ENCODE measurements at regions not wholly inside any gene's neighbourhood (a gene's known extent, or its start where the extent isn't known, plus 50 kb on each side); places are given as distances from the start of the nearest gene placed in this dataset.
A peak's percentile ranks its signal among the peaks of the same experiment; 100 is the strongest.
"Not testable (repeated sequence)": the region's sequence is repeated elsewhere in the genome, so short reads cannot be mapped to it uniquely, and the experiment has no call there.

DNA sequence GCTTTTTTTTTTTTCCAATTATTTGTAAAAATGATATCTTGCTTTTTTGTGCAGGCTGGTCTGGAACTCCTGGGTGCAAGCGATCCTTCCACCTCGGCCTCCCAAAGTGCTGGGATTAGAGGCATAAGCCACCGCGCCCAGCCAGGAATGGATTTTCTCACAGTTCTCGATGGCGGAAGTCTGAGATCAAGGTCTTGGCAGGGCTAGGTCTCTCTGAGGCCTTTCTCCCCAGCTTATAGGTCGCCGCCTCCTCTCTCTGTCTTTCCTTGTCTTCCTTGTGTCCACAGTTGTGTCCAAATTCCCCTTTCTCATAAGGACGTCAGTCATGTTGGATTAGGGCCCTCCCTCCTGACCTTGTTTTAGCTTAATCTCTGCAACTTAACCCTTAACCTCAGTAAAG is 200.5 kb downstream of the UQCRFS1 start:
- DNase-seq (ENCODE audit: low read depth), result no peak

DNA sequence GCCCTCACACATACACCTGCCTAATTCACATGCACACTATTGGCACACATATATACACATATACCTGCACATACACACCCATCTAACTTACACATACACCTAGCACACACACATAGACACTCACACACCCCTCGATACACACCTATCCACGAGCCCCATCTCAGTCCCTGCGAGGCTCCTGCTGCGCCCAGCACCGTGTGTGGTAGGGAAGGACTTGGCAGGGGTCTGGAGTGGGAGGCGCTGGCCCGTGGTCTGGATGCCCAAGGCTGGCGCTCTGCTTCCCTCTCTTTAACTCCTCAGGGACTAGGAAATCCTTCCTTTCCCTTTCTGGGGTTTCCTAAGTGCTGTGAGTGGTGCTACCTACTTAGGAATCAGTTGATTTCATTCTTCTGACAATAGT is 202.7 kb downstream of the UQCRFS1 start:
- no peak for DNase-seq (ENCODE audit: low read depth)

DNA sequence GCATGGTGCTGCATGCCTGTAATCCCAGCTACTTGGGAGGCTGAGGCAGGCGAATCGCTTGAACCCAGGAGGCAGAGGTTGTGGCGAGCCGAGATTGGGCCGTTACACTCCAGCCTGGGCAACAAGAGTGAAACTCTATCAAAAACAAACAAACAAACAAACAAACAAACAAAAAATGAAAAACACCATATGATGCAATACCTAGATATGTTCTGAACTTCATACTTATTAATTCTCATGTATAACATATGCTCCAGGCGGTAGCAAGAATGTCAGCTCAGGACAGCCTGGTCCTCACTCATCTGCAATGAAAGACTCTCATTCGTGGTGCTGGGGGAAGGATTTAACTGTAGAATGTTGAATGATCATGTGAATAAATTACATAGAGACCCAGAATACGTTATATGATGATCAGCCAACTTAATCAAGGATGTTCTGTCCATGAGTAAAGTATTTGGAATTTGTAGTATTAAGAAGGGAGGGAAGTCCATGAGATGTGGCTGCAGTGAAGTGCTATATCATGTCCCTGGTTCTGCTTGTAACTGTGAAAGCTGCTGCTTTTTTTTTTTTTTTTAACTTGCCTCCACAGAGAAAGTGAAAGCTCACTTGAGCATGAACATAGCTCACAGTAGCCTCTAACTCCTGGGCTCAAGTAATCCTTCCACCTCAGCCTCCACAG is 206.8 kb downstream of the UQCRFS1 start:
- DNase-seq (ENCODE audit: low read depth), result peak; percentile 29

DNA sequence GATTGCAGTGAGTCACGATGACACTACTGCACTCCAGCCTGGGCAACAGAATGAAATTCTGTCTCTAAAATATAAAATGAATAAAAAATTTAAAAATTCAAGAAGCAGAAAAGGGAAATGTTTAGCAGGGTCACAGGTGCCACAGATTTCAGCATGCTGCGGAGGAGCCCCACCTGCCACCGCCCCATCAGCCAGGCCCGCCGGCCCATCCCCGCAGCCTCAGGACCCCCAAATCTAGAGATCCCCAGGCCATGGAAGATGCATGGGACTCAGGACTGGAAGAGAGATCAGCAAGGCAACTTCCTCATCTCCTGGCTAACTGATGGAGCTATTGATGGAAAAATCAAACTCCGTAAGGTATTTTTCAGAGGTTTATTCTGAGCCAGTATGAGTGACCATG is 208.2 kb downstream of the UQCRFS1 start:
- DNase-seq (ENCODE audit: low read depth), result no peak

DNA sequence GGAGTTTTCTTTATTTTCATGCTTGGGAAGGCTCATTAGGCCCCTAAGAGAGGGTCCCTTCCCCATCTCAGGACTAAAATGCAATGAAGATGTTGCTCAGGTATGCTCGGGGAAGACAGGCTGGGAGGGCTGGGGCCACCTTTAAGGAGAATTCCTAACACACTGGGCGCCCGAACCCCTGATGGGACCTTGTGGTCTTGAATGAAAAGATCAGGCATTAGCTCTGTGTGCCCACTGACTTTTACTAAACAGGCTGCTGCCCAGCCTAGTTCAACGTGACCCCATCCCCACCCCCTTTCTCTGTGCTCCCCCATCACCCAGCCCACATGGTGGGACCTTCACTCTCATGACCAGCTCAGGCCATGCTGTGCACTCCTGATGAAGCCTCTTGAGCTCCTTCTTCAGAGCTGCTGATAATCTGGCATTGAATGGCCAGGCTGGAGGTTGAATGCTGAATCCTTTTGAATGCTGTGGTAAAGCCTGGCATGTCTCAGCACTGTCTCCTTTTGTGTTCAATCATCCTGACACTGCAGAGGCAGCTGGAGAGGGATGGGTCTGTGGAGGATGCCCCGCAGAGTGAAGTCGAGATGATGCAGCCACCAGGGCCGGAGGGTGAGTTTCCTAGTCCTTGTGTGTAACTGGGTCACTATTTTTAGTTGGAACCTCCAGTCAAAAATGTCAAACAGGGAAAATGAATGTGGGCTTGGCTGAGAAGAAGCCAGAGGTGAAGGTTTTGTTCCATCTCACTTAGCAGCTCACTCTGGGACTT is 209.1 kb downstream of the UQCRFS1 start:
- DNase-seq (ENCODE audit: low read depth), result no peak

DNA sequence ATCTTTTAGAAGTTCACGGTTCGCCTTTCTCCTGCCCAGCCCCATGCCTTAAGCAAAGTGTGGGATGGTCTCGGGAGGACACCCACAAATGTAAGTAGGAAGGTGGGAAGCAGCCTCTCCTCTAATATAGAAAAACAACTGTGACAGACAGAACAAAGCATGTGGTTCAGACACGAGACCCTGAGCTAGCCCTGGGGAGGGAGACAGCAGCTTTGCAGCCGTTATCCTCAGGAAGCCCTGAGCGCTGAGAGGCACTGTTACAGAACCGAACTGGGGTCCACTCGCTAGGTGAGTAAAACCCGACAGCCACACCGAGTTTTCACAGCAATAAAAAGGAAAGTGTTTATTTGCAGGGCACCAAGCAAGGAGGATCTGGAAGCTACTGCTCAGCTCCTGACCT is 210.6 kb downstream of the UQCRFS1 start:
- DNase-seq (ENCODE audit: low read depth), result no peak

DNA sequence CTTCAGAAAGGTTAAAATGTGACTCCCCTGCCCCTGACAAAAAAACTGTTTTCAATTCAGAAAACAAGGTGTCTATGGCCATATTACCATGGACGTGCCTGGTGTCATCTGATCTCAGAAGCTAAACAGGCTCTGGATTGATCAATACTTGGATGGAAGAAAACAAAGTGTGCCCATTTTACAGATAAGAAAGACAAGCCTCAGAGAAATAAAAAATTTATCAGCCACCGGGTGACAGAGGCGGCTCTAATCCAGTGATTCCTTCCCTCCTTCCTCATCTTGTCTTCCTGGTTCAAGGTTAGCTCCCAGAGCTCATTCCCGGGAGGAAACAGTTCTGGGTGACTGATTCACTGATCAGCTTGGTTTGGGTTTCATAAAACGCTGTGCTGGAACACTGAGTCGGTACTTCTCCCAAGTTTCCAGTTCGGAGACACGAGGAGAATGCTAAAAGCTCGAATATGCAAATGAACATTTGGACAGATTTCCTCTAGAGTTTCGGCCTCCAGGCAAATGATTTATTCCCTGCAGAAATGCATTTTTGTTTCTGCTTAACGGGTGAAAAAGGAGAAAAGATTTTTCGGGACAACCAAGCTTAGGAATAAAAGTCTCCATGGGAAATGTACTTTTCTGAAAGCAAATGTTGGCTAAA is 211.2 kb downstream of the UQCRFS1 start:
- DNase-seq (ENCODE audit: low read depth), result no peak

DNA sequence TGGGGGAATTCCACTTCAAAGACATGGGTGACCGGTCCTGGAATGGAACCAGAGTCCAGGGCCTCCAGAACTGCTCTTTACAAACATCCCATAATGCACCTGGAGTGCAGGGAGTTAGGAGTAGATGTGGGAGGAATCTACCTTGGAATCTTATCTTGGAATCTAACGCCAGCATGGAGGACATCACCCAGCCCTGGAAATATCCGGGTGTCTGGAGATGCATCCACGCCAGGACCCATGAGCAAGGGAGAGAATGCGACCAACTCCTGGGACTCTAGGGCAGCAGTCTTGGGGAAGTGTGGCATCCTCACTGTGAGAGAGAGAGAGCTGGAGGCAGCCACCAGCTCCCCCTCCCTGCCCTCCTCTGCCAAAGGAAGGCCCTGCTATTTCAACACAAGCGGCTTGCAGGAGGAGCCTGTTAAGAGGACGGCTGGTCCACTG is 211.8 kb downstream of the UQCRFS1 start:
- DNase-seq (ENCODE audit: low read depth), result no peak

DNA sequence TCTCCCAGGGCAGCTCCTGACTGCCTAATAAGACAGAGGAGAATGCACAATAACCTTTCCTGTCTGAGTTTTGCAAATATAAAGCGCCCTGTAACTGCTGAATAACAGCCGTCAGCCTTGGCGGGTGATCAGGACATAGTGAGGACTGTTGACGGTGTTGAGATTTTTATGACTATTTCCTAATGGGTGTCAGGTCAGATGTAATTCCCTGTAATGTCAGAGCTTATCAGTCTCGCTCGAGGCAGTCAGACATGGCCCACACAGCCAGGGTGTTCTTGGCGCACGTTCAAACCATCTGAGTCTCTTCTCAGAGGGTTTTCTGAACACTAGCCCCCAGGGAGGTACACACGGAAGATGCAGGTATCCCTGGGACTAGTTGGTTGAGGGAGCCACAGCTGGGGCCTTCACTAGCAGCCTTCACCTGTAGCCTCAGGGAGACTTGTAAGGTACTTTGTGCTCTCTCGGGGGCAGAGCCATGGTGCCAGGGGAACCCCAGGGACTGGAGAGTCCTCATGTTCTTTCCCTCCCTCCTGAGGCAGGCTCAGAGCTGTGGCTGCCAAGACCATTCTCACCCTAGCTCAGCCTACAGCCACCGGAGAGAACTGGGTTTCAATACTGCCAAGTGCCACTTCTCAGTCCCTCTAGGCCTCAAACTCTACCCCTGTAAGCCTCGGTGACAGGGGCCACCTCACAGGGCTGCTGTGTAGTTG is 213.1 kb downstream of the UQCRFS1 start:
- no peak for DNase-seq (ENCODE audit: low read depth)

DNA sequence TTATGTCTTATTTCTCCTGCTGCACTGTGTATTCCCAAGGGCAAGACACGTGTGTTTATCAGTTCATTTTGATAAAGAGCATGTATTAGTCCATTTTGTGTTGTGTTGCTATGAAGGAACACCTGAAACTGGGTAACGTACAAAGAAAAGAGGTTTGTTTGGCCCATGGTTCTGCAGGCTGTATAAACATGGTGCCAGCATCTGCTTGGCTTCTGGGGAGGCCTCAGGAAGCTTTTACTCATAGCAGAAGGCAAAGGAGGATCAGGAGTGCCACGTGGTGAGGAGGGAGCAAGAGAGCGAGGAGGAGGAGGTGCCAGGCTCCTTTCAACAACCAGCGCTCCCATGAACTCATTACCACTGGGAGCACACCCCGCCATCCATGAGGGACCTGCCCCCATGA is 214.0 kb downstream of the UQCRFS1 start:
- no peak for DNase-seq (ENCODE audit: low read depth)

DNA sequence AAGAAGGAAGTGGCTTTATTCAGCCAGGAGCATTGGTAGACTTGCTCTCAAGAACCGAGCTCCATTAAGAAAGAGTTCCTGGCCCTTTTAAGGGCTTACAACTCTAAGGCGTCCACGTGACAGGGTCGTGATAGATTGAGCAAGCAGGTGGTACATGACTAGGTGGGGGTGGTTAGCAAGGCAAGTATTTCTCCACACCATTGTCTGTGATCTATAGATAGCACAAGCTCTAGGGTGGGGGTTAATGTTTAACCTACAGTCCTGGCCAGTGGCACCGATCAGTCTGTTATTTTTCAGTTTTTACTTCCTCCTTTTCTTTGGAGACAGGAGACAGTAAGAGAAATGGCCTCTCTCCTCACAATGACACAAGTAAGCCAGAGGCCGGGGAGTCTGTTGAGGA is 215.1 kb downstream of the UQCRFS1 start:
- not testable (repeated sequence) for DNase-seq (ENCODE audit: low read depth)

DNA sequence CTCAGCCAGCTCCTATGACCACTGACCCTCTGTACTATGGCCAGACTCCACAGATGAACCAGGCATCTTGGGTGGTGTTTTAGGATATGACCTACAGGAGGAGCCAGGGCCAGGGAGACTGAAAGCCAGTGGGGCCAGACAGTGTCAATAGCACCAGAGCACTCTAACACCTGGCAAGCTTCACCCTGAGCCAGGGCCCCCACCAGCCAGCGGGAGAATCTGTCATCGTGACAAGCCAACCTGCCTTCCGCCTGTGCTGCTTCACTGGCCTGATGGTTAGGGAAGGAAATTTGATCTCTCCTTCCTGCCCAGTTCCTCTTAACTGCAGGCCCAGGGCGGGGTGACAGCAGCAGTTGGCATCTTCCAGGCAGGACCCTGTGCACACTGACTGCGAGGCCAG is 222.4 kb downstream of the UQCRFS1 start:
- DNase-seq (ENCODE audit: low read depth), result no peak

DNA sequence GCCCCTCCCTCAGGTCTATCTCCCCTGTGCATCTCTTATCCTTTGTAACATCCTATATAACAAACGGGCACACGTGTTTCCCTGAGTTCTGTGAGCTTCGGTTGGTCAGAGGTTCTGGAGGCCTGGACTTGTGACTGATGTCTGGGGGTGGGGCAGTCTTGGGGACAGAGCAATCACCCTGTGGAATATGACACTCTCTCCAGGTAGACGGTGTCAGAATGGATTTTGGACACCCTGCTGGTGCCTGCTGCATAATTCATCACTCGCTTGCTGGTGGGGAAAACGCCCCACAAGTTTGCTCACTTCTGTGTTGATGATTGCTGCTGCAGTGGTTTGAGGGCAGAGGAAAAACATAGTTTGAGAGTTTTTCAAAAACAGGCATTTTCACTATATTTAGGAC is 223.2 kb downstream of the UQCRFS1 start:
- no peak for DNase-seq (ENCODE audit: low read depth)

DNA sequence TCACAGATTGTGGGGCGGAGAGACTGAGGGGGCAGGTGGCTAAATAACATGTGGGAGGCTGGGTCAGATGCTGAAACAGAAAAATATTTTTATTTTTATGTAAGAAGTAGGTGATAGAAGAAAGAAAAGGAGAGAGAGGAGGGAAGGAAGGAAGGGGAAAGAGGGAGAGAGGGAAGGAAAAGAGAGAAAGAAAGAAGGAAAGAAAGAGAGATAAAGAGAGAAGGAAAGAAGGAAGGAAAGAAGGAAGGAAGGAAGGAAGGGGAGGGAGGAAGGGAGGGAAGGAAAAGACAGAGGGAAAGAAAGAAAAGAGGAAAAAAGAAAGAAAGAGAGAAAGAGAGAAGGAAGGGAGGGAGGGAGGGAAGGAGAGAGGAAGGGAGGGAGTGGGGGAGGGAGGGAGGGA is 224.9 kb downstream of the UQCRFS1 start:
- DNase-seq (ENCODE audit: low read depth), result no peak

DNA sequence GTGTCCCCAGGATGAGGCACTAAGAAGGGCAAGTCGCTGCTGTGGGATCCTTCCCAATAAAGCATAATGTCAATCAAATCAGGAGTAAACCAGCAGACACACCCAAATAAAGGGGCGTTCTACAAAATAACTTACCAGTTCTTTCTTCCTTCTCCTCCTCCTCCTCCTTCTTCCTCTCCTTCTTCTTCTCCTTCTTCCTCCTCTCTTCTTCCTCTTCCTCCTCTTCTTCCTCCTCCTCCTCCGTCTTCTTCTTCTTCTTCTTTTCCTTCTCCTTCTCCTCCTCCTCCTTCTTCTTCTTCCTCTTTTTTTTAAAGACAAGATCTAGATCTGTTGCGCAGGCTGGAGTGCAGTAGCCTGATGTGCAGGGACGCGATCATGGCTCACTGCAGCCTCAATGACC is 225.8 kb downstream of the UQCRFS1 start:
- no peak for DNase-seq (ENCODE audit: low read depth)

DNA sequence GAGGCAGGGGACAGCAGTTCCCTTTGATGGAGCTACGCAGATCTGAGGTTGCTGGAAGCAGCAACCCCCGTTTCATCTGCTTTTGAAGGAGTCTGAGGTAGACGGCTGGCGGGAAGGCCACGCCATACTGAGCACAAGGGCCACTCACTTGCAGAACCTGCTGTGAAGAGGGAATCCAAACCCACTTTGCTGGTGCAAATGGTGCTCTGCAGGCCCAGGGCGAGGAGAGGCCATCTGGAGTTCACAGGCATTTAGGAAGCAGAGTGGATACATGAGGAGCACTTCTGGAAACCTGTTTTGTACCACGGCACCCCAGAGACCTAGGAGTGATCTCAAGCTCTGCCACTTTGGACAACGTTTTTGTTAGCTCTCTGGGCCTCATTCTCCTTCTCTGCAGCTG is 227.8 kb downstream of the UQCRFS1 start:
- no peak for DNase-seq (ENCODE audit: low read depth)

DNA sequence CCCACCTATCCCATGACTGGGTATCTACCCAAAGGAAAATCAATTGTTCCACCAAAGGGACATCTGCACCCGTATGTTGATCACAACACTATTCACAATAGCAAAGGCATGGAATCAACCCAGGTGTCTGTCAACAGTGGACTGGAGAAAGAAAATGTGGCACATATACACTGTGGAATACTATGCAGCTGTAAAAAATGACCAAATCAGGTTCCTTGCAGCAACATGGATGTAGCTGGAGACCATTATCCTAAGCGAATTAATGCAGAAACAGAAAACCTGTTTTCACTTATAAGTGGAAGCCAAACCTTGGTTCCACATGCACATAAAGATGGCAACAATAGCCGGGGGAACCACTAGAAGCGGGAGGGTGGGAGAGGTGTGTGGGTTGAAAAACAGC is 228.6 kb downstream of the UQCRFS1 start:
- DNase-seq (ENCODE audit: low read depth), result no peak

DNA sequence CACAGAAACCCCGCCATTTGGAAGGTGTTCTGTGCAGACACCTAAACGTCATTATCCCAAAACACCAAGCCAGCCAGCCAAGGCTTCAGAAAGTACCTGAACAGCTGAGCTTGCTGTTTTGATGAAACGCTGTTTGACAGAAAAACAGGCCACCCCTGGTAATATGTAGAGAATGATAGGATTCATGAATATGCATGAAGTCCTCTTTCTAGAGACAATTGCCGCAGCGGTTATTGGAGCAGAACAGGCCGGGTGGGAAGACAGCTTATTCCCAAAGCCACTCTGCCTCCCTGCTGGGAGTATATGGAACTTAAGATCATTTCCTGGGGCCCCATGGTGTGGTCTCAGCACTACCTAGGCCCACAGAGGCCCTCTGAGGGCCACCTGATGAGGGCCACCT is 229.5 kb downstream of the UQCRFS1 start:
- DNase-seq (ENCODE audit: low read depth), result no peak

DNA sequence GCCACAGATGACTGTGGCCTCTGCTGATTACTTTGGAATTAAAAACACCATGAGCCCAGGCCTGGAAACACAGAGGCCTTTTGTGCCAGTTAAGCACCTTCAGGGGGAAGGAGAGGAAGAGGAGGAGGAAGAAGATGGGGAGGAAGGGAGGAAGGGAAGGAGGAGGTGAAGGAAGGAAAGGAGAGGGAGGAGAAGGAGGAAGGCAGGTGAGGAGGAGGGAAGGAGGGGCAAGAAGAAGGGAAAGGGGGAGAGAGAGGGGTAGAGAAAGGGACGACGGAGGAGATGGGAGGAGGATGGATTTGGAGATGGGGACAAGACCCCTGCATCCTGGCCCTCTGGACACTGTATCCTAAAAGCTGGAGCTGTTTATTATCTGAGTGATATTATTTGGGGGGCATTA is 231.0 kb downstream of the UQCRFS1 start:
- no peak for DNase-seq (ENCODE audit: low read depth)

DNA sequence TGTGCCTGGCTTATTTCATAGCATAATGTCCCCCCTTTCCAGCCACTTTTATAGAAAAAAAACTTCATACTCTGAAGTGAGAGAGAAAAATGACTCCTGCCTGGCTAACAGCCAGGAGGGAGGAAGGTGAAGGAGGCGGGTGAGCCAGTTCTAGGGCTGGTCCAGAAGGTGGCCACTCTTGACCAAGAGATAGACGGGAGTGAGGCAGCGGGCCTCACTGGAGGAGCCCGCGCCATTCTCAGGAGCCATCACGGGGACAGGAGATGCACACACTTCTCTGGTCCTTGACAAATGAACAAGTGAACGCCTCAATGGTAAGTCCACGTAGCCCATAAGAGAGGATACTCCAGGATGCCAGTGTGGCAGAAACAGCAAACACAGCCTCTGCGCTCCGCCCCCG is 231.4 kb downstream of the UQCRFS1 start:
- DNase-seq (ENCODE audit: low read depth), result no peak

DNA sequence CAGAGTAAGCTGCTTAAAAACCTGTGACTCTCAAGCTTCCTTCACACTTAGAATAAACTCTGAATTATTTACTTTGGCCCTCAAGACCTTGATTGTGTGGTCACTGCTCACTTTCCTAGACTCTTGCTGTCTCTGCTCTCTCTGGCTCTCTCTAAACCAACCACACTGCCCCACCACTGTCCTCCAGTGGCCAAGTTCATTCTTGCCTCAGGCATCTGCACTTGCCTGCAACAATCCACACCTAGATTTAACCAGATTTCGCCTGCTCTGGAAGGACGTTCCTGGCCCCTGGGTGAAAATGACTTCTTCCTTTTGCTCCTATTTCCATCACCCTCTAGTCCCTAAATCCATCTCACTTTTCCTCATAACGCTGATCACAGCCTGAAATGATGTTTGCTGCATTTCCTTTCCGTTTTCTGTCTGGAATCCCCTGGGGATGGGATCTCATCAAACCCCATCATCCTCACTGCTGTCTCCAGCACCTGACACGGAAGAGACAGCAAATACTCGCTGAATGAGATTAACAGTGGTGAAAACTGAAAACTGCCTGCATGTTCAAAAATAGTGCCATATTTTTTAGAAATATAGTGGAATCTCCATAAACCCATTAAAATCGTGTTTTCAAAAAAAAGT is 232.6 kb downstream of the UQCRFS1 start:
- DNase-seq (ENCODE audit: low read depth), result peak; percentile 40

DNA sequence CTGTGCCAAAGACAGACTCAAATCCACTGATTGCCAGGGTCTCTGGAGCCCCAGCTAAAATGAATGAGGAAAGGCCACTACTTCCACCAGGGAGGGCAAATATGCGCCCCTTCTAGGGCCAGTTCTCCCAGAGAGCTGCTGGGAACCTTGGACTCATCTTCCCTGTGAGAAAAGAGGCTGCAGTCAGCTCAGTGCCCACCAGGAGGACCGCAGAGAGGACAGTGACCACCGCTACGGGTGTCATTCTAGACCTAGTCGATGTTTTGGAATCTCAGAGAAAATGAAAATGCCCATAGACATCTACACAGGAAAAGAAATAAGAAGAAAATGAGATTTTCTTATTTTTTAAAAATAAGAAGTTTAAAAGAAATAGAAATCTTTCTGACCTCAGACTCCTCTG is 235.1 kb downstream of the UQCRFS1 start:
- DNase-seq (ENCODE audit: low read depth), result peak; percentile 24

Data from ELR (cell line).